Astrocyte of the spinal cord (primary cell): ENCODE measurements at regions not wholly inside any gene's neighbourhood (a gene's known extent, or its start where the extent isn't known, plus 50 kb on each side); places are given as distances from the start of the nearest gene placed in this dataset.

Experiments
- DNase-seq: peaks from one replicate; pipeline ENCODE4 v3.0.0; 2011; ENCODE audit warnings: low read depth, low spot score
- H3K4me3 ChIP-seq: 2 replicates; pipeline ENCODE4 v1.5.1; 2011; ENCODE audit warnings: low read depth, mild to moderate bottlenecking, low read length, moderate library complexity
- in situ Hi-C: cut with HindIII; loops from 2 replicates; pipeline ENCODE4 v1.10.0; 2017; ENCODE audit warnings: low sequenced_read_pairs
- TF ChIP-seq, protein P1 (sequence below): IDR thresholded peaks from 2 replicates; pipeline ENCODE4 v1.5.1; 2012; ENCODE audit warnings: low read depth, mild to moderate bottlenecking, low read length, inconsistent platforms

DNA sequence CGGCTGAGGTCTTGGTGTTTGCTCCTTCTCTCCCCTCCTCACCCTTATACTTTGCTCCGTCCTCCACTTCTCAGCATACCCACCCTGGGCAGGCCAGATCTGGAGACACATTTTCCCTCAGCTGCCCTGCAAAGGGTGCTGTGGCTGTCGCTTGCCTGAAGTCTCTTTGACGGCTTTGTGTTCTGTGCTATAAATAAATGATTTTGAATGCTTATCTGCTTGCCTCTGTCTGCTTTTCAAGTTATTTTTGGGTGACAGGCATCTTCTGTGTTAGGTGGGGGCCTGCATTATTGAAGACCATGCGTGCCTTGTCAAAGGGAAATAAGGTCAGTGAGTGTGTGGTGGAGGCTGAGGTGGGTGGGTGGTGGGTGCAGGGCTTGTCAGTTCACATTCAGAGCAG, 66.9 kb upstream of the KCND3 start:
- TF ChIP-seq, protein P1, sequence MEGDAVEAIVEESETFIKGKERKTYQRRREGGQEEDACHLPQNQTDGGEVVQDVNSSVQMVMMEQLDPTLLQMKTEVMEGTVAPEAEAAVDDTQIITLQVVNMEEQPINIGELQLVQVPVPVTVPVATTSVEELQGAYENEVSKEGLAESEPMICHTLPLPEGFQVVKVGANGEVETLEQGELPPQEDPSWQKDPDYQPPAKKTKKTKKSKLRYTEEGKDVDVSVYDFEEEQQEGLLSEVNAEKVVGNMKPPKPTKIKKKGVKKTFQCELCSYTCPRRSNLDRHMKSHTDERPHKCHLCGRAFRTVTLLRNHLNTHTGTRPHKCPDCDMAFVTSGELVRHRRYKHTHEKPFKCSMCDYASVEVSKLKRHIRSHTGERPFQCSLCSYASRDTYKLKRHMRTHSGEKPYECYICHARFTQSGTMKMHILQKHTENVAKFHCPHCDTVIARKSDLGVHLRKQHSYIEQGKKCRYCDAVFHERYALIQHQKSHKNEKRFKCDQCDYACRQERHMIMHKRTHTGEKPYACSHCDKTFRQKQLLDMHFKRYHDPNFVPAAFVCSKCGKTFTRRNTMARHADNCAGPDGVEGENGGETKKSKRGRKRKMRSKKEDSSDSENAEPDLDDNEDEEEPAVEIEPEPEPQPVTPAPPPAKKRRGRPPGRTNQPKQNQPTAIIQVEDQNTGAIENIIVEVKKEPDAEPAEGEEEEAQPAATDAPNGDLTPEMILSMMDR, result no peak
- H3K4me3 ChIP-seq, result no peak overlapping the region
- in situ Hi-C loops, result no loop called here
- no peak for DNase-seq

DNA sequence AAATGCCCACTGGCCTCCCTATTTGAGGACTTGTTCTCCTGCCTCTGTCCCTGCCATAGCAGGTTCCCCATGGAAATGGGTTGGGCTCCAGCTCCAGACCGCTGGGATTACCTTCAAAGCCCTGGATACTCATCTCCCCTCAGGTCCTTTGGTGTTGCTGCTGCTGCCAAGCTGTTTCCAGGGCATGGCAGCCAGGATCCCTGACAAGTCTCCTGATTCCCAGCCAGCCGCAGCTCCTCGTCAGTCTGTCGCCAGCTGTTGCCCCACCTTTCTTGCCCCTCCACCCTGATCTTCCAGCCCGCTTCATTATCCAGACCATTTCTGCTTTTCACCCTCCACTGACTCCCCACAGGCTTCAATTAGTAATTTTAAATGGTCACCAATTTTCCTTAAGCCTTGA, 68.3 kb upstream of the KCND3 start:
- in situ Hi-C loops, result no loop called here
- no peak for DNase-seq
- TF ChIP-seq, protein P1, result no peak
- H3K4me3 ChIP-seq, result no peak overlapping the region

DNA sequence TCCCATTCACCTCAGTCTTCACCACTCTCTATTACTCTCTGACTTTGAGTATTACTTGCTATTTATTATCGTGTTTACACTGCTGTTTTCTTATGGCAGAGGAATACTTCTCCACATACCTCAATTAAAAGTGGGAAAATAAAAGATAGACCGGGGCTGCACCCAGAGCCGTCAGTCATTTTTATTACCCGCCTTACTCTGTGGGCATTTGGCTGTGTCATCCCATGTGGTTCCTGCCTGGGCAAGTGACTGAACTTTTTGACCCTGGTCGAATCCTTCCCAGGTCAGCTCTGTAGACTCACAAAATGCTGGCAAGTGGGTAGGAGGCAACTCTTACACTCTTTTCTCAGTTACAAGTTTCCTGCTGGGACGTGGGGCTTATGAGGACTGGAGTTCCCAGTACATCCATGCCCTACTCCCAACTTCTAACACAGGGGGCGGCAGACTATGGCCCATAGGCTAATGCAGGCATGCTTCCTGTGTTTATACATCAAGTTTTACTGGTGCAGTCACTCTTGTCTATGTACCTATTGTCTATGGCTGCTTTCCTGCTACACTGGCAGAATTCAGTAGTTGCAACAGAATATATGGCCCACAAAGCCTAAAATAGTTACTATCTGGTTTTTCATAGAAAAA, 69.5 kb upstream of the KCND3 start:
- no peak overlapping the region for H3K4me3 ChIP-seq
- TF ChIP-seq, protein P1, result no peak
- in situ Hi-C loops, result no loop called here
- DNase-seq, result no peak

DNA sequence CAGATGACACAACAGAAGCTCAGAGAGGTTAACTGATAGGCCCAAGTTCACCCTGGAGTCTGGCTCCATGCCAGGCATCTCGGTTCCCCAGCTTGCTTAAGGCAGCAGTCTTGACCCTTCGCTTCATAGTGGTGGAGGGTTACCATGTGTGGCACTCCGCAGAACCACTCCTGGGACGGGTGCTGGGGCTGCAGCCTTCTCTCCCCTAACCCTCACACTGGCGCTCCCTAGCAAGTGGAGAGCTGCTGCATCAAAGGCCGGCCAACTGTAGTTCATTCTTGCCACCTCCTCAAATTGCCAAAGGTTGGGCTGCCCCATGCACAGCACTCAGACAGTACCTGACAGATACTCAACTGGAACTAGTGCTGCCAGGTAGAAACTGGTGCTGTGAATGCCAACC, 70.2 kb upstream of the KCND3 start:
- no peak overlapping the region for H3K4me3 ChIP-seq
- no peak for DNase-seq
- in situ Hi-C loops, result no loop called here
- TF ChIP-seq, protein P1, result no peak

DNA sequence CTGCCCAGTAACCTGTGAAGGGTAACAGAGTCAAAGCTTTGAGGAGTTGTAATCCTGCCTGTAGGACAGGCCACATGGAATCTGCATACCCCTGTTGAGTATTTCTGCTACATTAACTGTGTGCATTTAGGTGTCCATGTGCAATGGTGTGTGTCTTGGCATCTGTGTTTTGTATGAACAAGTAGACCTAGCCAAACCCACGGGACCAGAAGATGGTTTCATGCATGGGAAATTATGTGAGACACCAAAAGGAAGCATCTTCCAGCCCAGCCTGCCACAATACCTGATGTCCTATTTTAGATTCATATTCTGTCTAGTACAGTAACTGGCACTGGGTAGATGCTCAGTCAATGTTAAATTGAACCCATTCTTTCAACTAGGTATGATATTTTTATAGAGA, 70.8 kb upstream of the KCND3 start:
- DNase-seq, result no peak
- H3K4me3 ChIP-seq, result no peak overlapping the region
- TF ChIP-seq, protein P1, result no peak
- in situ Hi-C loops, result no loop called here

DNA sequence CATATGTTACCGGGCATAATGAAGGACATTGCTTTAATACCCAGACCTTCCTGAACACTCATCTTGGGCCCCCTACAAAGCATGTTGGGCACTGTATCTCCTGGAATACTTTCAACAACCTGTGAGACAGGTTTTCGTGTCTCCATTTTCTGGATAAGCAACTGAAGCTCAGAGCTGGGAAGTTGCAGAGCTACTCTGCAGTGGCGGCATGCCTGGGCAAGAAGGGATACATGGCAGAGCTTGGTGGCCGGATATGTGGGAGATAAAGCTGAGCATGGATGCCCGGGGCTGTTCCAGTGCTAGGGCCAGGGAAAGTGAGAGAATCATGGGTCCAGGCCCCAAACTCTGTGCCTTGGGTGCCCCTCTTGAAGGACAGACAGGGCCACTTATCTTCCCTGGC, 71.6 kb upstream of the KCND3 start:
- in situ Hi-C loops, result no loop called here
- no peak for DNase-seq
- TF ChIP-seq, protein P1, result no peak
- no peak overlapping the region for H3K4me3 ChIP-seq
